Breast epithelium (tissue), 3 donors: ENCODE measurements at regions not wholly inside any gene's neighbourhood (a gene's known extent, or its start where the extent isn't known, plus 50 kb on each side); places are given as distances from the start of the nearest gene placed in this dataset.

ENCODE experiments used
- CTCF ChIP-seq, 3 donors: fragments of 450-650 bp; IDR thresholded peaks; one replicate each; pipeline ENCODE4 v1.5.1; 2016 to 2017; ENCODE audit warnings: antibody characterized with exemption in 3 of 3, mild to moderate bottlenecking in 3 of 3, moderate library complexity in 3 of 3
- POLR2A ChIP-seq: fragments of 450-650 bp; IDR thresholded peaks from one replicate; pipeline ENCODE4 v1.6.1; 2016; ENCODE audit warnings: antibody characterized with exemption, mild to moderate bottlenecking, moderate library complexity
- POLR2AphosphoS5 ChIP-seq, 3 donors: sonication (generic); formaldehyde crosslinking; IDR thresholded peaks; one replicate each; pipeline ENCODE4 v1.6.1; 2017; ENCODE audit warnings: antibody characterized with exemption in 3 of 3

DNA sequence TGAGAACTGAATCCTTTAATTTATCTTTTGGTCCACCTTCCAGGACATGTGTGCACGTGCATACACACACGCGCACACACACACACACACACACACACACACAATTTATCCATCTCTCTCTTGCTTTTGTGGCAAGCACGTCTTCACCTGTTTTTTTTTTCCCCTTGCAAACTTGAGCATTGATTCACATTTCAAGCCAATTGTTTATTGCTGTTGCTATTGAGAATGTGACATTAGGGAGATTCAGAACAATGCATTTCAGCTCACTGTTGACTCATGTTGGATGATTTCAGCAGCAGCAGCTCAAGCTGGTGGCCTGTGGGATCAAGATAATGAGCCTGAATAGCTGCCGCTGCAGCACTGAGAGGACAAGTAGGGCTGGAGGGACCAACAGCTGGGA, 128.9 kb downstream of the SNAPC1 start:
- TF ChIP-seq CTCF (IDR thresholded peaks at IDR 0.05) (no peak), POLR2AphosphoS5 (IDR thresholded peaks at IDR 0.05) (no peak), POLR2A (no peak)
